Breast epithelium (tissue), 4 donors: ENCODE measurements at regions not wholly inside any gene's neighbourhood (a gene's known extent, or its start where the extent isn't known, plus 50 kb on each side); places are given as distances from the start of the nearest gene placed in this dataset.

ENCODE experiments used
- DNase-seq, 2 donors: peaks; one replicate each; pipeline ENCODE4 v3.0.0-alpha.2; 2019; ENCODE audit warnings: low spot score in 2 of 2
- H3K27ac ChIP-seq, 2 donors: fragments of 200-600 bp; sonication (generic) in 1 of 2; one replicate each; pipeline ENCODE4 v1.5.1; 2016 to 2019; ENCODE audit warnings: mild to moderate bottlenecking in 1 of 2
- H3K27me3 ChIP-seq, 2 donors: fragments of 200-600 bp; sonication (generic) in 1 of 2; one replicate each; pipeline versions ENCODE4 v1.5.1 to v1.6.0; 2017 to 2019; ENCODE audit warnings: control low read depth in 1 of 2, mild to moderate bottlenecking in 1 of 2
- H3K36me3 ChIP-seq: fragments of 200-600 bp; one replicate; pipeline ENCODE4 v1.5.1; 2019
- H3K4me1 ChIP-seq, 2 donors: fragments of 200-600 bp; sonication (generic); one replicate each; pipeline ENCODE4 v1.5.1; 2016 to 2019; ENCODE audit warnings: control low read depth in 1 of 2
- H3K4me3 ChIP-seq, 3 donors: fragments of 200-600 bp; sonication (generic); 1 replicate in 2 of 3; 2 replicates in 1 of 3; pipeline ENCODE4 v1.5.1; 2016 to 2019; ENCODE audit warnings: mild to moderate bottlenecking in 3 of 3, moderate library complexity in 2 of 3
- H3K9me3 ChIP-seq, 2 donors: fragments of 200-600 bp; sonication (generic) in 1 of 2; one replicate each; pipeline ENCODE4 v1.5.1; 2016 to 2019; ENCODE audit warnings: control low read depth in 1 of 2
- POLR2A ChIP-seq: fragments of 450-650 bp; IDR thresholded peaks from one replicate; pipeline ENCODE4 v1.6.1; 2016; ENCODE audit warnings: antibody characterized with exemption, mild to moderate bottlenecking, moderate library complexity
- POLR2AphosphoS5 ChIP-seq, 3 donors: sonication (generic); formaldehyde crosslinking; IDR thresholded peaks; one replicate each; pipeline ENCODE4 v1.6.1; 2017; ENCODE audit warnings: antibody characterized with exemption in 3 of 3
- intact Hi-C: fragments of 100-400 bp; cut with DNase I; formaldehyde crosslinking; loops from one replicate; pipeline ENCODE4 v1.15.1; 2023; ENCODE audit warnings: low total_unique reads
- TF ChIP-seq, protein P1 (sequence below), 3 donors: fragments of 450-650 bp; IDR thresholded peaks; one replicate each; pipeline ENCODE4 v1.5.1; 2016 to 2017; ENCODE audit warnings: antibody characterized with exemption in 3 of 3, mild to moderate bottlenecking in 3 of 3, moderate library complexity in 3 of 3

- Histone ChIP-seq H3K27me3 (no peaks in the 10 kb centered on the region), H3K4me3 (no peak overlapping the region), H3K9me3 (peaks cover 15 to 16% of the 10 kb centered on the region in 2 donors), H3K27ac (no peak overlapping the region), H3K4me1 (no peaks in the 10 kb centered on the region), H3K36me3 (no peaks in the 10 kb centered on the region)
- no peak for DNase-seq
- no peak for TF ChIP-seq POLR2A
- TF ChIP-seq POLR2AphosphoS5 (IDR thresholded peaks at IDR 0.05), result no peak
- TF ChIP-seq, protein P1, sequence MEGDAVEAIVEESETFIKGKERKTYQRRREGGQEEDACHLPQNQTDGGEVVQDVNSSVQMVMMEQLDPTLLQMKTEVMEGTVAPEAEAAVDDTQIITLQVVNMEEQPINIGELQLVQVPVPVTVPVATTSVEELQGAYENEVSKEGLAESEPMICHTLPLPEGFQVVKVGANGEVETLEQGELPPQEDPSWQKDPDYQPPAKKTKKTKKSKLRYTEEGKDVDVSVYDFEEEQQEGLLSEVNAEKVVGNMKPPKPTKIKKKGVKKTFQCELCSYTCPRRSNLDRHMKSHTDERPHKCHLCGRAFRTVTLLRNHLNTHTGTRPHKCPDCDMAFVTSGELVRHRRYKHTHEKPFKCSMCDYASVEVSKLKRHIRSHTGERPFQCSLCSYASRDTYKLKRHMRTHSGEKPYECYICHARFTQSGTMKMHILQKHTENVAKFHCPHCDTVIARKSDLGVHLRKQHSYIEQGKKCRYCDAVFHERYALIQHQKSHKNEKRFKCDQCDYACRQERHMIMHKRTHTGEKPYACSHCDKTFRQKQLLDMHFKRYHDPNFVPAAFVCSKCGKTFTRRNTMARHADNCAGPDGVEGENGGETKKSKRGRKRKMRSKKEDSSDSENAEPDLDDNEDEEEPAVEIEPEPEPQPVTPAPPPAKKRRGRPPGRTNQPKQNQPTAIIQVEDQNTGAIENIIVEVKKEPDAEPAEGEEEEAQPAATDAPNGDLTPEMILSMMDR (IDR thresholded peaks at IDR 0.05), result no peak
- intact Hi-C loops, result no loop called here
Observed at GRCh38 chr5:104708027-104708426, 1145.4 kb upstream of the NUDT12 start.

- Histone ChIP-seq H3K27me3 (no peaks in the 10 kb centered on the region), H3K36me3 (no peaks in the 10 kb centered on the region), H3K27ac (no peak overlapping the region), H3K9me3 (peaks cover 3 to 8% of the 10 kb centered on the region in 2 donors), H3K4me3 (no peak overlapping the region), H3K4me1 (no peaks in the 10 kb centered on the region)
- TF ChIP-seq, protein P1 (IDR thresholded peaks at IDR 0.05), result no peak
- TF ChIP-seq POLR2A, result no peak
- no peak for TF ChIP-seq POLR2AphosphoS5 (IDR thresholded peaks at IDR 0.05)
- no peak for DNase-seq
- intact Hi-C loops, result no loop called here
Observed at GRCh38 chr5:104706600-104706999, 1144.0 kb upstream of the NUDT12 start.

DNA sequence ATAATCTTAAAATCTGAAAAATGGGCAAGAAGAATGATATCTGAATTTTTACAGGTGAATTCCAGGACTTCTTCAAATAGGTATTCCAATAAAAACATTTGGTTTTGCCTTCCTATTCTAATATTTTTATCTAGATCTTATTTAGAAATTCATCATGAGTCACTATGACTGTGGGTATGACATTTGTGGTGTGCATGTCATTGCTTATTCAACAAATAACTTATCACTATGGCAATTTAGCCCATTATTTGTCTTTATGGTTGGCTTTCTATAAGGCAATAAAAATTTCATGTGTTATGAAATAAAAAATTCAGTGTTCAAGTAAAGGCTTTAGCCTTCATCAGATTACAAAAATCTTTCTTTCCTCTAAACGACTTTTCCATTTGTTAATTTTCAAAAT lies 1139.6 kb upstream of the NUDT12 start:
- TF ChIP-seq, protein P1 (IDR thresholded peaks at IDR 0.05), result no peak
- Histone ChIP-seq H3K4me1 (no peaks in the 10 kb centered on the region), H3K36me3 (peaks cover under 1% of the 10 kb centered on the region), H3K4me3 (no peak overlapping the region), H3K27ac (no peak overlapping the region), H3K27me3 (no peaks in the 10 kb centered on the region), H3K9me3 (peaks cover 11 to 24% of the 10 kb centered on the region in 2 donors)
- intact Hi-C loops, result no loop called here
- DNase-seq, result no peak

- Histone ChIP-seq H3K4me1 (no peaks in the 10 kb centered on the region), H3K36me3 (peaks cover 4% of the 10 kb centered on the region), H3K9me3 (peaks cover 11 to 24% of the 10 kb centered on the region in 2 donors), H3K27me3 (no peaks in the 10 kb centered on the region), H3K4me3 (no peak overlapping the region), H3K27ac (no peak overlapping the region)
- no peak for DNase-seq
- TF ChIP-seq POLR2AphosphoS5 (IDR thresholded peaks at IDR 0.05), result no peak
- TF ChIP-seq POLR2A, result no peak
- TF ChIP-seq, protein P1 (IDR thresholded peaks at IDR 0.05), result no peak
- intact Hi-C loops, result no loop called here
Observed at GRCh38 chr5:104699438-104699837, 1136.8 kb upstream of the NUDT12 start.

- Histone ChIP-seq H3K4me3 (no peak overlapping the region), H3K4me1 (no peaks in the 10 kb centered on the region), H3K27ac (no peak overlapping the region), H3K9me3 (no peaks in the 10 kb centered on the region), H3K36me3 (peaks cover 4% of the 10 kb centered on the region), H3K27me3 (no peaks in the 10 kb centered on the region)
- no peak for DNase-seq
- TF ChIP-seq, protein P1 (IDR thresholded peaks at IDR 0.05), result no peak
- TF ChIP-seq POLR2AphosphoS5 (IDR thresholded peaks at IDR 0.05) (no peak), POLR2A (no peak)
- intact Hi-C loops, result no loop called here
Observed at GRCh38 chr5:104661256-104661655, 1098.7 kb upstream of the NUDT12 start.
